Stimulated activated CD4-positive, alpha-beta T cell treated with anti-CD3 and anti-CD28 coated beads, TNF-alpha, amount 100 ng/mL, for 48 hours (primary cell): ENCODE measurements at regions not wholly inside any gene's neighbourhood (a gene's known extent, or its start where the extent isn't known, plus 50 kb on each side); places are given as distances from the start of the nearest gene placed in this dataset.
"Not testable (repeated sequence)": the region's sequence is repeated elsewhere in the genome, so short reads cannot be mapped to it uniquely, and the experiment has no call there.

ENCODE experiments used
- DNase-seq, 3 donors: peaks; one replicate each; pipeline ENCODE4 v3.0.0-alpha.2; 2020; ENCODE audit warnings: low read depth in 3 of 3

GRCh38 chrX:69062493-69062892 is 102.8 kb downstream of the PJA1 start:
- no peak for DNase-seq

- DNase-seq = no peak
These were observed 104.4 kb downstream of the PJA1 start for GRCh38 chrX:69060631-69061408.

- DNase-seq = no peak
These were observed 110.1 kb downstream of the PJA1 start for GRCh38 chrX:69055193-69055592.

- not testable (repeated sequence) for DNase-seq
These were observed 110.8 kb downstream of the PJA1 start for GRCh38 chrX:69054497-69054896.

GRCh38 chrX:69051901-69052300 is 113.4 kb downstream of the PJA1 start:
- no peak for DNase-seq

- DNase-seq = no peak
These were observed 115.0 kb downstream of the PJA1 start for GRCh38 chrX:69050051-69050765.

GRCh38 chrX:69046996-69047490 is 118.2 kb downstream of the PJA1 start:
- DNase-seq = no peak

GRCh38 chrX:69045616-69046345 is 119.5 kb downstream of the PJA1 start:
- DNase-seq = no peak

GRCh38 chrX:69038816-69039215 is 126.4 kb downstream of the PJA1 start:
- DNase-seq = no peak

- DNase-seq = no peak
These were observed 127.1 kb downstream of the PJA1 start for GRCh38 chrX:69038188-69038587.

- DNase-seq = no peak
These were observed 127.5 kb downstream of the PJA1 start for GRCh38 chrX:69037786-69038185.

- no peak for DNase-seq
These were observed 128.3 kb downstream of the PJA1 start for GRCh38 chrX:69036674-69037573.

GRCh38 chrX:69034451-69034850 is 130.8 kb downstream of the PJA1 start:
- DNase-seq = no peak

- no peak for DNase-seq
These were observed 131.3 kb downstream of the PJA1 start for GRCh38 chrX:69033936-69034335.

GRCh38 chrX:69032601-69033000 is 132.7 kb downstream of the PJA1 start:
- no peak for DNase-seq

GRCh38 chrX:69031971-69032391 is 133.3 kb downstream of the PJA1 start:
- DNase-seq = no peak

- no peak for DNase-seq
These were observed 134.1 kb downstream of the PJA1 start for GRCh38 chrX:69031181-69031580.

GRCh38 chrX:69029771-69030170 is 135.5 kb downstream of the PJA1 start:
- DNase-seq = no peak

GRCh38 chrX:69028761-69029120 is 136.5 kb downstream of the PJA1 start:
- no peak for DNase-seq

- DNase-seq = no peak
These were observed 137.1 kb downstream of the PJA1 start for GRCh38 chrX:69028006-69028760.
